Activated naive CD8-positive, alpha-beta T cell treated with anti-CD3 and anti-CD28 coated beads for 36 hours (primary cell): ENCODE measurements at regions not wholly inside any gene's neighbourhood (a gene's known extent, or its start where the extent isn't known, plus 50 kb on each side); places are given as distances from the start of the nearest gene placed in this dataset.

Experiments
- DNase-seq: peaks from one replicate; pipeline ENCODE4 v3.0.0; 2021
- H3K27ac Mint-ChIP-seq: one replicate; pipeline ENCODE4 v1.8.0; 2022; ENCODE audit warnings: mild to moderate bottlenecking, moderate library complexity, mixed read lengths
- H3K27me3 Mint-ChIP-seq: one replicate; pipeline ENCODE4 v1.8.0; 2022; ENCODE audit warnings: mild to moderate bottlenecking, mixed read lengths
- H3K36me3 Mint-ChIP-seq: one replicate; pipeline ENCODE4 v1.8.0; 2021; ENCODE audit warnings: mild to moderate bottlenecking, mixed read lengths
- H3K4me1 Mint-ChIP-seq: one replicate; pipeline ENCODE4 v1.8.0; 2021; ENCODE audit warnings: mixed read lengths
- H3K4me3 Mint-ChIP-seq: one replicate; pipeline ENCODE4 v1.8.0; 2022; ENCODE audit warnings: mild to moderate bottlenecking, moderate library complexity, mixed read lengths
- H3K9me3 Mint-ChIP-seq: one replicate; pipeline ENCODE4 v1.8.0; 2022; ENCODE audit warnings: mixed read lengths

- H3K9me3 Mint-ChIP-seq: no peaks in the 10 kb centered on the region
- no peak overlapping the region for H3K27ac Mint-ChIP-seq
- no peaks in the 10 kb centered on the region for H3K36me3 Mint-ChIP-seq
These were observed 144.6 kb downstream of the SOX3 start for GRCh38 chrX:140360284-140360683.

DNA sequence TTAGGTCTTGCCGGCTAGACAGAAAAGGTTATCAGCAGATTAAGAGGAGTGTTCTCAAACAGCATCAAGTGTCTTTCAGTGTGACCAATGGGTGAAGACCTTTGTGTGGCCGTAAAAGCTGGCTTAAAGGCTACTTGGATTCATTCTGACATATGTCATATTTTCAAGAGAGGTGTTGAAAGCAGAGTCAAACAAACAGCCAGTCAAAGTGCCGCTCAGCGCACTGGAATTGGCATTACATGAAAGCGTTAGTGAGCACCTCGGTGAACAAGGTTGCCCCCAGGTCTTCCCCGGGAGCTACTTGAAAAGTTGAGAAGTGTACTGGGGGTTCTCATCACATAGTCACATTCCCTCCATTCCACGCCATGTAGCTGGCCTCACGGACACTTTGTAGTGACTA is 148.9 kb downstream of the SOX3 start:
- H3K4me3 Mint-ChIP-seq: no peak overlapping the region
- no peaks in the 10 kb centered on the region for H3K9me3 Mint-ChIP-seq
- H3K4me1 Mint-ChIP-seq: no peaks in the 10 kb centered on the region
- DNase-seq: no peak
- no peaks in the 10 kb centered on the region for H3K27me3 Mint-ChIP-seq
- no peak overlapping the region for H3K27ac Mint-ChIP-seq
- H3K36me3 Mint-ChIP-seq: no peaks in the 10 kb centered on the region

More at GRCh38 chrX:140360284-140360683, 144.6 kb downstream of the SOX3 start:
- no peak for DNase-seq
- no peak overlapping the region for H3K4me3 Mint-ChIP-seq
- no peaks in the 10 kb centered on the region for H3K27me3 Mint-ChIP-seq
- H3K4me1 Mint-ChIP-seq: no peaks in the 10 kb centered on the region

GRCh38 chrX:140355429-140355828 is 149.4 kb downstream of the SOX3 start:
- Mint-ChIP-seq H3K4me1 (no peaks in the 10 kb centered on the region), H3K4me3 (no peak overlapping the region), H3K36me3 (no peaks in the 10 kb centered on the region), H3K9me3 (no peaks in the 10 kb centered on the region), H3K27me3 (no peaks in the 10 kb centered on the region), H3K27ac (no peak overlapping the region)
- no peak for DNase-seq

GRCh38 chrX:140354431-140355120 is 150.3 kb downstream of the SOX3 start:
- H3K9me3 Mint-ChIP-seq: no peaks in the 10 kb centered on the region
- H3K27me3 Mint-ChIP-seq: no peaks in the 10 kb centered on the region
- no peak for DNase-seq
- no peak overlapping the region for H3K27ac Mint-ChIP-seq
- no peak overlapping the region for H3K4me3 Mint-ChIP-seq
- no peaks in the 10 kb centered on the region for H3K4me1 Mint-ChIP-seq
- H3K36me3 Mint-ChIP-seq: no peaks in the 10 kb centered on the region

- H3K27ac Mint-ChIP-seq: no peak overlapping the region
- H3K36me3 Mint-ChIP-seq: no peaks in the 10 kb centered on the region
- H3K4me3 Mint-ChIP-seq: no peak overlapping the region
- H3K27me3 Mint-ChIP-seq: no peaks in the 10 kb centered on the region
- H3K4me1 Mint-ChIP-seq: no peaks in the 10 kb centered on the region
- no peak for DNase-seq
- H3K9me3 Mint-ChIP-seq: no peaks in the 10 kb centered on the region
These were observed 158.1 kb downstream of the SOX3 start for GRCh38 chrX:140346729-140347128.

DNA sequence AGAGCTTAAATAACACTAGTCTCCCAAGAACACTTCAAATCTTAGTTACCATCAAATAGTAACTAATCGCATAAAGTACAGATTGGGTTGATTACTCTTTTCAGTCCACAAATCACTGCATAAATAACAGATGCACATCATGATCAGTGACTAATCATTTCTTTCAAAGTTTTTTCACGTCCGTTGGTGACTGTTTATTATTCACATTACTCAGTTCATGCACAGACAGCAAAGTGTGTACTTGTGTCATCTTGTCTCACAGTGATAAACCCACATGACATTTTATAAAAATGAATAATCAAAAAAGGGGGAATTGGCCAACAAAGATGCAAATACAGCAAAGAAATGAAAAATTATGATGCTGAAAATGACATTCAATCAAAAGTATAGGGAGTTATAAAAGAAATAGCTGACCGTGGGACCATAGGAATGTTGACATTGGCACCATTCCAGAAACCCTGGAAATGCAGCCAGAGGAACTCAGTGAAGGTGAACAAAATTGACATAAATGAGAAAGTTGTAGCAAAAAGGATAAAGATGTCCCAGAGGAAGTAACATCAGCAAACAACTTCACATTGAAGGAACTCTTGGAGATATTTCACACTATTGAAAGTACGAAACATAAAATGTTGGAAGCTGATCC is 161.5 kb downstream of the SOX3 start:
- Mint-ChIP-seq H3K9me3 (no peaks in the 10 kb centered on the region), H3K27me3 (no peaks in the 10 kb centered on the region), H3K4me1 (no peaks in the 10 kb centered on the region), H3K36me3 (no peaks in the 10 kb centered on the region), H3K27ac (no peak overlapping the region), H3K4me3 (no peak overlapping the region)
- DNase-seq: no peak

GRCh38 chrX:140342410-140342809 is 162.5 kb downstream of the SOX3 start:
- H3K9me3 Mint-ChIP-seq: no peaks in the 10 kb centered on the region
- H3K27ac Mint-ChIP-seq: no peak overlapping the region
- no peak for DNase-seq
- no peaks in the 10 kb centered on the region for H3K27me3 Mint-ChIP-seq
- H3K4me1 Mint-ChIP-seq: no peaks in the 10 kb centered on the region
- H3K4me3 Mint-ChIP-seq: no peak overlapping the region
- H3K36me3 Mint-ChIP-seq: no peaks in the 10 kb centered on the region

DNA sequence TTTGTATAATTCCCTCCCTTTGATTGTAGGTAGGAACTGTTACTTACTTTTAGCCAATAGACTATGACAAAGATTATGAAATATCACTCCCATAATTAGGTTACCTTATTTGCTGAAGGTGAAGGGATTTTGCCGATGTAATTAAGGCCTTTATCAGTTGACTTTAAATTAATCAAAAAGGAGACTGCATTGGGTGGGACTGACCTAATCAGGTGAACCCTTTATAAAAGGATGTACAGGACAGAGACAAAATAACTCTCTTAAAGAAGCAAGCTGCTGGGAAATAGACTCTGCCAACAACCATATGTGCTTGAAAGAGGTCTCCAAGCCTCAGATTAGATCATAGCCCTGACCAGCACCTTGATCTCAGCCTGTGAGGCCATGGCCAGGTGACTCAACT is 167.6 kb downstream of the SOX3 start:
- Mint-ChIP-seq H3K27me3 (no peaks in the 10 kb centered on the region), H3K4me3 (no peak overlapping the region), H3K4me1 (no peaks in the 10 kb centered on the region), H3K9me3 (peaks cover 1% of the 10 kb centered on the region), H3K27ac (no peak overlapping the region), H3K36me3 (no peaks in the 10 kb centered on the region)
- no peak for DNase-seq

GRCh38 chrX:140318296-140318695 is 186.6 kb downstream of the SOX3 start:
- Mint-ChIP-seq H3K4me3 (no peak overlapping the region), H3K36me3 (no peaks in the 10 kb centered on the region), H3K4me1 (no peaks in the 10 kb centered on the region), H3K27me3 (no peaks in the 10 kb centered on the region), H3K27ac (no peak overlapping the region), H3K9me3 (no peaks in the 10 kb centered on the region)
- no peak for DNase-seq

DNA sequence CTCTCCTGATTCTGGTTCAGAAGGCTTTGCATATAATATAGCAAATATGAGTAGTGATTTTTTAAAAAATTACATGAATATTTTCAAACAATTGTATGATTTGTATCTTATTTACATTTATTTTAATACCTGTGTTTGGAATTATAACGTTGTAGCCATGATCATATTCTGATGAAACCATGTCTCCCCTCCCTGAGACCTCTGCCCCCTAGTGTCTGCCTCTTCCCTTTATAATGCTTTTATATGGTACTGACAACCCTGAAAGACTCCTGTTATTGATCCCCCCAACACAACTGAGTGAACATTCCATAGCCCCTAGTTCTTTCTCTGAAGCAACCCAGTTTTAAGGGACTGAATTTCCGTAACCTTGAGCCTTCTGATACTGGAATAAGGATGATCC is 187.4 kb downstream of the SOX3 start:
- Mint-ChIP-seq H3K9me3 (no peaks in the 10 kb centered on the region), H3K27me3 (no peaks in the 10 kb centered on the region), H3K4me1 (no peaks in the 10 kb centered on the region), H3K36me3 (no peaks in the 10 kb centered on the region), H3K4me3 (no peak overlapping the region), H3K27ac (no peak overlapping the region)
- DNase-seq: no peak

DNA sequence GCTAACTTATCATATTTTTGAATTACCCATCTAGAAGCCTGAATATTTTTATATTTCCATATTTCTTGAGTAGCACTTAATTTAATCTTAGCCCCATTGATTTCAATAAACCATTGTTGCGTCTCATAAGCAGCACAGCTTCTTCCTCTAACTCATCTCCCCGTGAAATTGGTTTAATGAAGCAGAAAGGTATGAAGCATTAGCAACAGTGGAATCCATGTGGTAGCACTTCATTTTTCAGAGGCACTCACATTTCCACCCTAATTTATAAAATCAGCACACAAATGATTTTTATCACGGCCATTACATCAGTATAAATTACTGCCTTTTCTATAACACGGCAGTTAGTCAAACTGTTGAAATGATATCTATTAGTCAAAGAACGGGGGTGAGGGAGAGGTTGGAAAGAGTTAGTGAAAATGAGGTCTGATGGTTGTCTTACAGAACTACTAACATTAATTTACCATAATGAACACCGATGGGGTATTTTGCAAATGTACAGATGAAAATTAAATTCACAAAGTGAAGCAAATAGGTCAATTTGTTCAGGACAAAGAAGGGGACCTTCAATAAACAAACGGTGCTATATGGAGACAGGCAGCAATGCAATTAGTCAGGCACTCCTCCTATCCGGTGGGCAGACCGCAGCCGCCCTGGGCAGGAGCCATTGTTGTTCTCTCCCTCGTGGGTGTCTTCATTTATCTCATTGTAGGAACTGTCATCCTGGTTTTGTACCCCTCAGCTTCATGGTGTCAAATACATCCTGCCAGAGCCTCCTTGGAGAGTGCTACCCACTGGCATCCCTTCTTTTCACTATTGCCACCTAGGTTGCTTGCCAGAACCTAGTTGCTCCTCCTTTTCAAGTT is 205.7 kb downstream of the SOX3 start:
- H3K4me1 Mint-ChIP-seq: no peaks in the 10 kb centered on the region
- H3K36me3 Mint-ChIP-seq: no peaks in the 10 kb centered on the region
- H3K27me3 Mint-ChIP-seq: no peaks in the 10 kb centered on the region
- H3K27ac Mint-ChIP-seq: no peak overlapping the region
- no peak overlapping the region for H3K4me3 Mint-ChIP-seq
- H3K9me3 Mint-ChIP-seq: no peaks in the 10 kb centered on the region
- DNase-seq: no peak

GRCh38 chrX:140297273-140297672 is 207.6 kb downstream of the SOX3 start:
- no peak for DNase-seq
- H3K27me3 Mint-ChIP-seq: no peaks in the 10 kb centered on the region
- no peaks in the 10 kb centered on the region for H3K9me3 Mint-ChIP-seq

GRCh38 chrX:140292961-140293360 is 211.9 kb downstream of the SOX3 start:
- no peak for DNase-seq
- H3K4me3 Mint-ChIP-seq: no peak overlapping the region
- no peaks in the 10 kb centered on the region for H3K4me1 Mint-ChIP-seq
- H3K27ac Mint-ChIP-seq: no peak overlapping the region
- no peaks in the 10 kb centered on the region for H3K27me3 Mint-ChIP-seq
- H3K36me3 Mint-ChIP-seq: no peaks in the 10 kb centered on the region
- peaks cover 1% of the 10 kb centered on the region for H3K9me3 Mint-ChIP-seq

More at GRCh38 chrX:140297273-140297672, 207.6 kb downstream of the SOX3 start:
- no peaks in the 10 kb centered on the region for H3K36me3 Mint-ChIP-seq
- H3K27ac Mint-ChIP-seq: no peak overlapping the region
- H3K4me1 Mint-ChIP-seq: no peaks in the 10 kb centered on the region
- H3K4me3 Mint-ChIP-seq: no peak overlapping the region

- H3K4me1 Mint-ChIP-seq: no peaks in the 10 kb centered on the region
- no peak overlapping the region for H3K4me3 Mint-ChIP-seq
- H3K9me3 Mint-ChIP-seq: peaks cover 3% of the 10 kb centered on the region
These were observed 212.7 kb downstream of the SOX3 start for GRCh38 chrX:140292188-140292587.

GRCh38 chrX:140274811-140275525 is 229.9 kb downstream of the SOX3 start:
- no peaks in the 10 kb centered on the region for H3K36me3 Mint-ChIP-seq
- no peaks in the 10 kb centered on the region for H3K4me1 Mint-ChIP-seq
- DNase-seq: no peak
- no peak overlapping the region for H3K27ac Mint-ChIP-seq
- H3K4me3 Mint-ChIP-seq: no peak overlapping the region
- peaks cover 1% of the 10 kb centered on the region for H3K9me3 Mint-ChIP-seq
- H3K27me3 Mint-ChIP-seq: no peaks in the 10 kb centered on the region

More at GRCh38 chrX:140292188-140292587, 212.7 kb downstream of the SOX3 start:
- Mint-ChIP-seq H3K27ac (no peak overlapping the region), H3K36me3 (no peaks in the 10 kb centered on the region), H3K27me3 (no peaks in the 10 kb centered on the region)
- DNase-seq: no peak
